B cell (primary cell): ENCODE measurements at regions not wholly inside any gene's neighbourhood (a gene's known extent, or its start where the extent isn't known, plus 50 kb on each side); places are given as distances from the start of the nearest gene placed in this dataset.

Experiments used
- CTCF ChIP-seq: fragments of 200-600 bp; IDR thresholded peaks from one replicate; pipeline ENCODE4 v1.8.0; 2022; ENCODE audit warnings: antibody characterized with exemption, mild to moderate bottlenecking
- EZH2 ChIP-seq: IDR thresholded peaks from 2 replicates; pipeline ENCODE4 v1.6.1; 2012; ENCODE audit warnings: borderline replicate concordance, low read depth, mild to moderate bottlenecking, moderate library complexity, low read length; ENCODE audit not compliant: insufficient read depth, poor library complexity, severe bottlenecking

DNA sequence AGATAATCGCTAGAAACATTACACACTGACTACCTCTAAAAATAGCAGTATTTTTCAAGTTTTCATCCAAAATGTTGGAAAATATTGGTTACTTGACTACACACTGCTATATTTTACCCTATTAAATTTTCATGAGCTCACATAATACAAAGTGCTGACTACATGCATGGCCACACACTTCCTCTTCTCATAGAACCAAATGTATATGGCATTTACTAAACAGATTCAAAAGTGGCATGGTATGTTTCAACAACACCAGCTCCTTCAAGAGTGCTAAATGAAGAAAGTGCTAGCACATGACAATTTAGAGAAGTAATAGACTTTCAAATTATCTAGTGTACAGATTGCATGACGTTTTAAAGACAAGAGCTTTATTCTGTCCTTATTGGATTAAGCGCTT is 780.4 kb upstream of the SLITRK6 start:
- TF ChIP-seq EZH2: no peak
- TF ChIP-seq CTCF: no peak
